Common myeloid progenitor, CD34-positive (primary cell): ENCODE measurements at regions not wholly inside any gene's neighbourhood (a gene's known extent, or its start where the extent isn't known, plus 50 kb on each side); places are given as distances from the start of the nearest gene placed in this dataset.
"Not testable (repeated sequence)": the region's sequence is repeated elsewhere in the genome, so short reads cannot be mapped to it uniquely, and the experiment has no call there.

Experiments used
- CTCF ChIA-PET: fragments of 350-600 bp; sonication (Branson Sonifier 250); formaldehyde crosslinking; loops from one replicate; lab custom pipeline; 2021; ENCODE audit warnings: antibody characterized with exemption; lab: Charles Lee
- POLR2A ChIA-PET: fragments of 350-600 bp; sonication (Branson Sonifier 250); formaldehyde crosslinking; loops from one replicate; lab custom pipeline; 2021; ENCODE audit warnings: antibody characterized with exemption; lab: Charles Lee
- DNase-seq, 3 donors: peaks; one replicate each; pipeline versions ENCODE4 v3.0.0 to v3.0.0-alpha.2; 2013
- H3K27ac ChIP-seq, 2 experiments: 1 replicate in 1 of 2; 2 replicates in 1 of 2; pipeline ENCODE4 v1.7.0; 2013; ENCODE audit warnings: inconsistent platforms in 2 of 2, low read length in 2 of 2, mild to moderate bottlenecking in 2 of 2, low read depth in 1 of 2, moderate library complexity in 1 of 2; ENCODE audit not compliant: severe bottlenecking in 2 of 2, insufficient read depth in 1 of 2, poor library complexity in 1 of 2
- H3K27me3 ChIP-seq, 5 experiments: replicated peaks in 2 of 5; 1 replicate in 3 of 5; 2 replicates in 2 of 5; pipeline versions ENCODE4 v1.6.1 to v1.7.0; 2013; ENCODE audit warnings: low read length in 4 of 5, mild to moderate bottlenecking in 2 of 5, moderate library complexity in 2 of 5, inconsistent platforms in 1 of 5; ENCODE audit not compliant: insufficient read depth in 5 of 5, control insufficient read depth in 4 of 5
- H3K36me3 ChIP-seq, 4 experiments: 1 replicate in 2 of 4; 2 replicates in 2 of 4; pipeline versions ENCODE4 v1.6.1 to v1.7.0; 2013; ENCODE audit warnings: low read length in 3 of 4, control low read depth in 1 of 4, mild to moderate bottlenecking in 1 of 4; ENCODE audit not compliant: control insufficient read depth in 4 of 4, insufficient read depth in 4 of 4
- H3K4me1 ChIP-seq, 4 experiments: 1 replicate in 3 of 4; 2 replicates in 1 of 4; pipeline versions ENCODE4 v1.6.1 to v1.7.1; 2013; ENCODE audit warnings: low read length in 3 of 4, mild to moderate bottlenecking in 3 of 4, control low read depth in 1 of 4, inconsistent platforms in 1 of 4, moderate library complexity in 1 of 4; ENCODE audit not compliant: control insufficient read depth in 4 of 4, insufficient read depth in 4 of 4; ENCODE audit errors: control extremely low read depth in 1 of 4
- H3K4me3 ChIP-seq, 7 experiments: 1 replicate in 4 of 7; 2 replicates in 3 of 7; pipeline versions ENCODE4 v1.5.1 to v1.7.0; 2013; ENCODE audit warnings: mild to moderate bottlenecking in 7 of 7, low read length in 6 of 7, moderate library complexity in 6 of 7, inconsistent platforms in 2 of 7, low read depth in 2 of 7, control low read depth in 1 of 7; ENCODE audit not compliant: insufficient read depth in 4 of 7, control insufficient read depth in 1 of 7; ENCODE audit errors: extremely low read depth in 1 of 7
- H3K9me3 ChIP-seq, 5 experiments: 1 replicate in 4 of 5; 2 replicates in 1 of 5; pipeline versions ENCODE4 v1.6.1 to v1.7.1; 2013; ENCODE audit warnings: low read length in 4 of 5, mild to moderate bottlenecking in 2 of 5, inconsistent platforms in 1 of 5, low read depth in 1 of 5, moderate library complexity in 1 of 5; ENCODE audit not compliant: control insufficient read depth in 4 of 5, insufficient read depth in 2 of 5; ENCODE audit errors: control extremely low read depth in 1 of 5
- WGBS: methylation state at CpG from one replicate; pipeline ENCODE4 v1.1.5; 2013; ENCODE audit not compliant: insufficient coverage; 5-methylcytosine and 5-hydroxymethylcytosine counted together

DNA sequence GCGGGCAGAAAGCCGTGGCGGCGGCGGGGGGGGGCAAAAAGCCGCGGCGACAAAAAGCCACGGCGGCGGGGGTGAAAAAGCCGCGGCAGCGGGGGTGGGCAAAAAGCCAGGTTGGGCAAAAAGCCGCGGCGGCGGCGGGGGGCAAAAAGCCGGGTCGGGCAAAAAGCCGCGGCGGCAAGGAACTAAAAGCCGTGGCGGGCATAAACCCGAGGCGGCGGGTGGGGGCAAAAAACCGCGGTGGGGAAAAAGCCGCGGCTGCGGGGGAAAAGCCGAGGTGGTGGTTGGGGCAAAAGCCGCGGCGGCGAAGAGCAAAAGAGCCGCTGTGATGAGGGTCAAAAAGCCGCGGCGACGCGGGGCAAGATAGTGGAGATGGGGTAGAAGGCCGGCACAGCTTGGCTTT is 1834.2 kb downstream of the FOXD4L5 start:
- POLR2A ChIA-PET, H3K4me3 ChIP-seq, H3K27me3 ChIP-seq, H3K9me3 ChIP-seq, H3K36me3 ChIP-seq, H3K27ac ChIP-seq, CTCF ChIA-PET, H3K4me1 ChIP-seq: not testable (repeated sequence)
- peak in 1 of 3 donors; percentile 12 for DNase-seq
- WGBS: no CpG with 5 or more reads among the region's 46 CpGs

DNA sequence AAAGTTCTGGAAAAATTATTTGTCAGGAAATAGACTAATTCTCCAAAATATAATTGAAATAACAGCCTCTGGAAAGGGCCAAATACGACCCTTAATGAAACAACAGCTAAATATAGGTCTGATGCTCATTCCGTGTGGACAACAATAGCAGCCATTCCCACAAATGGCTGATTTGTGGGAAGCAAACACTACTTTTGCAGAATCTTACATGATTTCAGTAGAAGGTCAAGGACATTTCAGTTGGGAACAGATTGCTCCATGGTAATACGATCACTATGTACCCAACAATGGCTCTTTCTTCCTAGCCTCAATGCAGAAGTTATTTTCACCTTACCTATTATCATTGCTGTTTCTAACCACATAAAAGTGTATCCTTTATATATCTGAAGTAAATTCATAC is 1859.9 kb downstream of the FOXD4L5 start:
- H3K36me3 ChIP-seq, CTCF ChIA-PET, POLR2A ChIA-PET, H3K9me3 ChIP-seq, DNase-seq, H3K27me3 ChIP-seq, H3K27ac ChIP-seq, H3K4me1 ChIP-seq, H3K4me3 ChIP-seq: not testable (repeated sequence)
- WGBS: no CpG with 5 or more reads among the region's 3 CpGs

GRCh38 chr9:63390897-63391296 is 1894.1 kb downstream of the FOXD4L5 start:
- H3K9me3 ChIP-seq, CTCF ChIA-PET, H3K27ac ChIP-seq, H3K4me3 ChIP-seq, H3K36me3 ChIP-seq, H3K27me3 ChIP-seq, H3K4me1 ChIP-seq, DNase-seq, POLR2A ChIA-PET: not testable (repeated sequence)
- no CpG with 5 or more reads among the region's 3 CpGs for WGBS

DNA sequence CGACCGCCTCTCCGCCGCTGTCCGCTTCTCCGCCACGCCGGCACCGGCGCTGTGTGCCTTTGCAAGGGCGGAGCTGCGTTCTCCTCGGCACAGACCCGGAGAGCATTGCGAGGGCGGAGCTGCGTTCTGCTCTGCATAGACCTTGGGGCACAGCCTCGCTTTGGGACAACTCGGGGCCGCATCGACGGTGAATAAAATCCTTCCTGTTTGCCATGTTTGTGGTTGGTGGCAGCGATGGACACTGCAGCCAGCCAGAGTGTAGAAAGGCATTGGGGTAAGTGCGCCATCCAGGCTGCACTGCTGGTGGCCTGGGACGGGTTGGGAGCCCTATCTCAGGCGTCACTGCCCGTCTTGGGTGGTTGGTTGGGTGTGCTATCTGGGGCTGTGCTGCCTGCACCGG is 1899.5 kb downstream of the FOXD4L5 start:
- WGBS: no CpG with 5 or more reads among the region's 28 CpGs
- POLR2A ChIA-PET, H3K27ac ChIP-seq, H3K27me3 ChIP-seq, H3K36me3 ChIP-seq, H3K9me3 ChIP-seq, CTCF ChIA-PET, H3K4me3 ChIP-seq, H3K4me1 ChIP-seq: not testable (repeated sequence)
- peak in 1 of 3 donors; percentile 0 for DNase-seq

- WGBS: 96% methylated on average over 4 of the region's 12 CpGs
- POLR2A ChIA-PET, H3K36me3 ChIP-seq, H3K27ac ChIP-seq, H3K9me3 ChIP-seq, H3K4me3 ChIP-seq, H3K27me3 ChIP-seq, CTCF ChIA-PET, DNase-seq, H3K4me1 ChIP-seq: not testable (repeated sequence)
Measured at GRCh38 chr9:63379864-63380263, 1905.1 kb downstream of the FOXD4L5 start.

DNA sequence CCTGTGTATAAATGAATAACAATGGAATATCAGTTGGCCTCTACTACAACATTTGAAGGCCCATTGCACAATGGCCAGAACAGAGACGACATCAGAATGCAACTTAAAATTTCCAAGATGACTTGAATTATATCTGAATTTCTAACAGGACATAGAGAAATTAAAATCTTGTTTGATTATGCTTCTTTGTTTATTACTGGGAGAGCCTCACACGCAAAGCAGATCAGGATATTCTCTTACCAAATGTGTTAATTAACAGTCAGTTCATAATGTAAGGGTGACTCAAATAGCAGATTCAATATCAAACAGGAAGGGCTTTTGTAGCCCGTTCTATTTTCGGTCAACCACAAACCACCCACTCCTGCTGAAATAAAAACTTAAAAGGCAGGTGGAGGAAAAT is 1930.8 kb downstream of the FOXD4L5 start:
- CTCF ChIA-PET, H3K27me3 ChIP-seq, H3K27ac ChIP-seq, H3K4me1 ChIP-seq, H3K36me3 ChIP-seq, H3K4me3 ChIP-seq, H3K9me3 ChIP-seq, POLR2A ChIA-PET: not testable (repeated sequence)
- DNase-seq: peak in 2 of 3 donors; percentile 53 to 59
- WGBS: no CpG with 5 or more reads among the region's 4 CpGs

DNA sequence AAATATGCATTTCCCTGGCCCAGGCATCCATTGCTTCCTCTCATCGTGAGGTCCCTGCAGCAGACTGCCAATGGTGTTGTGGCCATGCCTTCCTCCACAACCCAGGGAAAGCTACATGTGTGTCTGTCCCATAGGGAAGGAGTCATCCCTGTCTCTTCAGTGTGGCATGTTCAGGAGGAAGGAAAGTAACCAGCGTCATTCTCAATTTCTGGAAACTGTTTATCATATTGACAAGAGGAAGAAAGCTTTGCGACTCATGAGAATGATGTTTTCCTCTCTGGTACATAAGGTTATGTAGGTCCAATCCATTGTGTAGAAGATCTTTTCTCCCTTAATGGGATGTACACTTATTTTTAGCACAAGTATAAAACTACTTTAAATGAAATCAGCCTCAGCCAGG is 1937.7 kb downstream of the FOXD4L5 start:
- H3K4me3 ChIP-seq, H3K27me3 ChIP-seq, CTCF ChIA-PET, DNase-seq, H3K27ac ChIP-seq, H3K36me3 ChIP-seq, POLR2A ChIA-PET, H3K9me3 ChIP-seq: not testable (repeated sequence)
- WGBS: no CpG with 5 or more reads among the region's 3 CpGs
- peaks cover 0 to 17% (median 3%) of the 10 kb centered on the region in 4 experiments for H3K4me1 ChIP-seq
